H9 (cell line): ENCODE measurements at regions not wholly inside any gene's neighbourhood (a gene's known extent, or its start where the extent isn't known, plus 50 kb on each side); places are given as distances from the start of the nearest gene placed in this dataset.

ENCODE experiments used
- DNase-seq: peaks from one replicate; pipeline ENCODE4 v3.0.0-alpha.2; 2017
- H2AFZ ChIP-seq: one replicate; pipeline ENCODE4 v1.6.1; 2013; ENCODE audit warnings: mild to moderate bottlenecking, low read length, control low read depth, moderate library complexity
- H2AK5ac ChIP-seq: 2 replicates; pipeline ENCODE4 v1.6.1; 2013; ENCODE audit warnings: low read length, control low read depth, mixed read lengths; ENCODE audit not compliant: insufficient read length
- H2BK120ac ChIP-seq: one replicate; pipeline ENCODE4 v1.6.1; 2013; ENCODE audit warnings: low read depth, mild to moderate bottlenecking, low read length, control low read depth, inconsistent platforms; ENCODE audit not compliant: poor library complexity, severe bottlenecking
- H2BK12ac ChIP-seq: 2 replicates; pipeline ENCODE4 v1.6.1; 2013; ENCODE audit warnings: low read length, control low read depth, mixed read lengths, low read depth; ENCODE audit not compliant: insufficient read length
- H2BK15ac ChIP-seq: 2 replicates; pipeline ENCODE4 v1.6.1; 2013; ENCODE audit warnings: low read depth, low read length, control low read depth
- H2BK20ac ChIP-seq: one replicate; pipeline ENCODE4 v1.6.1; 2013; ENCODE audit warnings: low read depth, mild to moderate bottlenecking, low read length, control low read depth, inconsistent platforms; ENCODE audit not compliant: poor library complexity, severe bottlenecking
- H2BK5ac ChIP-seq: 2 replicates; pipeline ENCODE4 v1.6.1; 2013; ENCODE audit warnings: low read length, control low read depth, mixed read lengths; ENCODE audit not compliant: insufficient read length
- H3K14ac ChIP-seq: 2 replicates; pipeline ENCODE4 v1.6.1; 2013; ENCODE audit warnings: low read length, control low read depth; ENCODE audit not compliant: insufficient read depth
- H3K18ac ChIP-seq: 2 replicates; pipeline ENCODE4 v1.6.1; 2013; ENCODE audit warnings: low read depth, mild to moderate bottlenecking, mixed read lengths, low read length, control low read depth; ENCODE audit not compliant: insufficient read length
- H3K23ac ChIP-seq: 2 replicates; pipeline ENCODE4 v1.6.1; 2013; ENCODE audit warnings: low read length, control low read depth, mixed read lengths, low read depth; ENCODE audit not compliant: insufficient read length
- H3K23me2 ChIP-seq: 2 replicates; pipeline ENCODE4 v1.6.1; 2013; ENCODE audit warnings: low read depth, mild to moderate bottlenecking, mixed read lengths, low read length, control low read depth; ENCODE audit not compliant: insufficient read length, poor library complexity, severe bottlenecking
- H3K27ac ChIP-seq: 2 replicates; pipeline ENCODE4 v1.5.1; 2013; ENCODE audit warnings: low read length, control low read depth, mixed read lengths, low read depth; ENCODE audit not compliant: insufficient read length
- H3K27me3 ChIP-seq: 2 replicates; pipeline ENCODE4 v1.6.1; 2013; ENCODE audit warnings: low read length, control low read depth, inconsistent platforms; ENCODE audit not compliant: insufficient read depth
- H3K4ac ChIP-seq: 2 replicates; pipeline ENCODE4 v1.6.1; 2013; ENCODE audit warnings: low read depth, mild to moderate bottlenecking, control low read depth, inconsistent platforms, low read length, moderate library complexity
- H3K4me1 ChIP-seq: 2 replicates; pipeline ENCODE4 v1.6.1; 2013; ENCODE audit warnings: low read length, control low read depth, inconsistent platforms; ENCODE audit not compliant: insufficient read depth
- H3K4me2 ChIP-seq: 2 replicates; pipeline ENCODE4 v1.6.1; 2013; ENCODE audit warnings: low read length, control low read depth, mixed read lengths; ENCODE audit not compliant: insufficient read length, insufficient read depth
- H3K56ac ChIP-seq: 2 replicates; pipeline ENCODE4 v1.6.1; 2013; ENCODE audit warnings: low read depth, mild to moderate bottlenecking, mixed read lengths, low read length, control low read depth; ENCODE audit not compliant: insufficient read length
- H3K79me1 ChIP-seq: 2 replicates; pipeline ENCODE4 v1.6.1; 2013; ENCODE audit warnings: low read depth, mild to moderate bottlenecking, moderate library complexity, low read length, control low read depth, inconsistent platforms; ENCODE audit not compliant: insufficient read depth, poor library complexity, severe bottlenecking
- H3K79me2 ChIP-seq: 2 replicates; pipeline ENCODE4 v1.6.1; 2013; ENCODE audit warnings: low read length, control low read depth, inconsistent platforms; ENCODE audit not compliant: insufficient read depth
- H3K9ac ChIP-seq: 2 replicates; pipeline ENCODE4 v1.6.1; 2013; ENCODE audit warnings: low read length, control low read depth, mixed read lengths; ENCODE audit not compliant: insufficient read length; ENCODE audit errors: extremely low read depth
- H3K9me3 ChIP-seq: one replicate; pipeline ENCODE4 v1.6.1; 2013; ENCODE audit warnings: low read depth, low read length, inconsistent platforms; ENCODE audit not compliant: control insufficient read depth
- H3T11ph ChIP-seq: one replicate; pipeline ENCODE4 v1.6.1; 2013; ENCODE audit warnings: mild to moderate bottlenecking, low read length, control low read depth, inconsistent platforms
- H4K20me1 ChIP-seq: one replicate; pipeline ENCODE4 v1.6.1; 2013; ENCODE audit not compliant: control insufficient read depth, insufficient read length, insufficient read depth
- H4K5ac ChIP-seq: 2 replicates; pipeline ENCODE4 v1.6.1; 2013; ENCODE audit warnings: low read depth, mild to moderate bottlenecking, mixed read lengths, low read length, control low read depth; ENCODE audit not compliant: insufficient read length
- H4K8ac ChIP-seq: replicated peaks from 2 replicates; pipeline ENCODE4 v1.6.1; 2013; ENCODE audit warnings: low read length, control low read depth, mixed read lengths, low read depth; ENCODE audit not compliant: insufficient read length
- H4K91ac ChIP-seq: 2 replicates; pipeline ENCODE4 v1.6.1; 2013; ENCODE audit warnings: low read depth, mild to moderate bottlenecking, moderate library complexity, mixed read lengths, low read length, control low read depth; ENCODE audit not compliant: insufficient read length
- H3K27ac Mint-ChIP-seq, 3 experiments: 2 replicates in 2 of 3; 3 replicates in 1 of 3; pipeline ENCODE4 v1.8.0; 2020 to 2021; ENCODE audit warnings: mixed read lengths in 3 of 3, mild to moderate bottlenecking in 1 of 3, moderate library complexity in 1 of 3
- H3K27me3 Mint-ChIP-seq: 2 replicates; pipeline ENCODE4 v1.8.0; 2021; ENCODE audit warnings: low read depth, mild to moderate bottlenecking, moderate library complexity, mixed read lengths
- H3K36me3 Mint-ChIP-seq, 3 experiments: 2 replicates in 2 of 3; 3 replicates in 1 of 3; pipeline ENCODE4 v1.8.0; 2020 to 2021; ENCODE audit warnings: low read depth in 3 of 3, mixed read lengths in 3 of 3; ENCODE audit not compliant: insufficient read depth in 1 of 3
- H3K4me1 Mint-ChIP-seq, 2 experiments: 2 replicates each; pipeline ENCODE4 v1.8.0; 2020; ENCODE audit warnings: mixed read lengths in 2 of 2
- H3K4me3 Mint-ChIP-seq, 2 experiments: 2 replicates in 1 of 2; 3 replicates in 1 of 2; pipeline ENCODE4 v1.8.0; 2020 to 2021; ENCODE audit warnings: mild to moderate bottlenecking in 2 of 2, mixed read lengths in 2 of 2, moderate library complexity in 1 of 2
- H3K9me3 Mint-ChIP-seq, 2 experiments: 2 replicates in 1 of 2; 3 replicates in 1 of 2; pipeline ENCODE4 v1.8.0; 2020; ENCODE audit warnings: mild to moderate bottlenecking in 2 of 2, mixed read lengths in 2 of 2, moderate library complexity in 1 of 2
- CTCF ChIP-seq: fragments of 200-600 bp; sonication (generic); conservative IDR thresholded peaks from 3 replicates; pipeline ENCODE4 v1.8.0; 2021; ENCODE audit warnings: antibody characterized with exemption, mild to moderate bottlenecking
- WGBS: extraction: QIAGEN DNeasy Blood & Tissue Kit; methylation state at CpG from one replicate; pipeline ENCODE4 v1.1.7; 2013; ENCODE audit warnings: missing lambda C conversion rate, low lambda C conversion rate, mixed read lengths; ENCODE audit not compliant: insufficient read length; ENCODE audit errors: extremely low coverage; 5-methylcytosine and 5-hydroxymethylcytosine counted together

GRCh38 chr5:34522599-34523386 is 133.3 kb upstream of the RAI14 start:
- peak; percentile 83 for TF ChIP-seq CTCF
- Histone ChIP-seq H3K9ac (no peak overlapping the region), H3K18ac (no peak overlapping the region), H2BK120ac (no peak overlapping the region), H2BK5ac (no peak overlapping the region), H3K4me1 (peaks cover 3% of the 10 kb centered on the region; the same call in 1 of the 2 replicates), H3K23ac (no peak overlapping the region), H3K79me1 (no peaks in the 10 kb centered on the region), H4K5ac (no peak overlapping the region), H3K4ac (no peak overlapping the region), H4K20me1 (no peaks in the 10 kb centered on the region), H3K9me3 (no peaks in the 10 kb centered on the region), H3K27me3 (no peaks in the 10 kb centered on the region), H3K14ac (no peak overlapping the region), H3K27ac (peak overlapping the region; percentile 79), H3T11ph (no peak overlapping the region), H3K56ac (no peak overlapping the region), H2BK20ac (no peak overlapping the region), H4K8ac (no peak overlapping the region), H2AK5ac (no peak overlapping the region), H4K91ac (no peak overlapping the region), H2BK15ac (no peak overlapping the region), H3K79me2 (no peaks in the 10 kb centered on the region), H3K23me2 (no peaks in the 10 kb centered on the region), H3K4me2 (no peak overlapping the region), H2AFZ (no peak overlapping the region), H2BK12ac (no peak overlapping the region)
- H3K27me3 Mint-ChIP-seq: no peaks in the 10 kb centered on the region
- H3K9me3 Mint-ChIP-seq: no peaks in the 10 kb centered on the region
- H3K4me1 Mint-ChIP-seq: peaks cover 26 to 27% of the 10 kb centered on the region in 2 experiments
- peak overlapping the region; percentile 76 to 96 (median 90) for H3K27ac Mint-ChIP-seq
- WGBS: no CpG with 5 or more reads among the region's 11 CpGs
- H3K36me3 Mint-ChIP-seq: no peaks in the 10 kb centered on the region
- no peak overlapping the region for H3K4me3 Mint-ChIP-seq
- DNase-seq: peak; percentile 92
